ENCODE measurements at regions not wholly inside any gene's neighbourhood (a gene's known extent, or its start where the extent isn't known, plus 50 kb on each side); places are given as distances from the start of the nearest gene placed in this dataset.

DNA sequence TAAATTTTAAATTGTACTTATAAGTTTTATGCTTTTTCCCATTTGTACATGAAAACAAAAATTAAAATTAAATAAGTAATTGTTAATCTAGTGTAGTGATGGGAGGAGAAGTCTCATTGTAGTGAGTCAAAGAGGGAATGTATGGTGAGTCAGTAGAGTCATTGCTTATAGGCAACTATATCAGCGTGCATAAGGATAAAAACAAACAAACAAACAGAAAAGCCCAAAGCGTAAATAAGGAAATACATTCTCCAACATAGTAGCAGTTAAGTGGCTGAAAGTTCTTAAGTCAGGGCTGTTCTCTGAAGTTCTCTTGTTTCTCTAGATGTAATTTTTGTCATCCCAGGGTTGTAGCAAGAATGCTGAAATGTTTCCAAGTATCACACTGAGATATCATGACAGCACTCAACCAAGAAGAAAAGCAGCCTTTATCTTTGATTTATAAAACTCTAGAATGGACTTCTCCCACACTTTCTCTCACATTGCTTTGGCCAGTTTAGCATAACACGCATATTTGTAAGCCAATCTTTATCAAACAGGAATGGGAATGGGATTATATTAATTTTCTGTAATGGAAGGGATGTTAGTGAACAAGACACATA is 184.1 kb upstream of the TP63 start:
- H3K27me3 ChIP-seq, result no peaks in the 10 kb centered on the region
- no peak overlapping the region for H3K27ac ChIP-seq
- H3K4me3 ChIP-seq, result no peak overlapping the region
- TF ChIP-seq EP300 (IDR thresholded peaks at IDR 0.05) (no peak), POLR2AphosphoS5 (IDR thresholded peaks at IDR 0.05) (no peak), POLR2A (IDR thresholded peaks at IDR 0.05) (no peak)
- TF ChIP-seq, protein P1, sequence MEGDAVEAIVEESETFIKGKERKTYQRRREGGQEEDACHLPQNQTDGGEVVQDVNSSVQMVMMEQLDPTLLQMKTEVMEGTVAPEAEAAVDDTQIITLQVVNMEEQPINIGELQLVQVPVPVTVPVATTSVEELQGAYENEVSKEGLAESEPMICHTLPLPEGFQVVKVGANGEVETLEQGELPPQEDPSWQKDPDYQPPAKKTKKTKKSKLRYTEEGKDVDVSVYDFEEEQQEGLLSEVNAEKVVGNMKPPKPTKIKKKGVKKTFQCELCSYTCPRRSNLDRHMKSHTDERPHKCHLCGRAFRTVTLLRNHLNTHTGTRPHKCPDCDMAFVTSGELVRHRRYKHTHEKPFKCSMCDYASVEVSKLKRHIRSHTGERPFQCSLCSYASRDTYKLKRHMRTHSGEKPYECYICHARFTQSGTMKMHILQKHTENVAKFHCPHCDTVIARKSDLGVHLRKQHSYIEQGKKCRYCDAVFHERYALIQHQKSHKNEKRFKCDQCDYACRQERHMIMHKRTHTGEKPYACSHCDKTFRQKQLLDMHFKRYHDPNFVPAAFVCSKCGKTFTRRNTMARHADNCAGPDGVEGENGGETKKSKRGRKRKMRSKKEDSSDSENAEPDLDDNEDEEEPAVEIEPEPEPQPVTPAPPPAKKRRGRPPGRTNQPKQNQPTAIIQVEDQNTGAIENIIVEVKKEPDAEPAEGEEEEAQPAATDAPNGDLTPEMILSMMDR (IDR thresholded peaks at IDR 0.05), result no peak
- H3K36me3 ChIP-seq, result no peaks in the 10 kb centered on the region
- H3K9me3 ChIP-seq, result no peaks in the 10 kb centered on the region
- whole genome bisulfite sequencing, 2 donors (ENCODE audit: low coverage in 1 of 2), result 73 to 81% methylated on average over 3 of the region's 3 CpGs
- H3K4me1 ChIP-seq, result no peaks in the 10 kb centered on the region
- ATAC-seq, result no peak

- no peak for TF ChIP-seq POLR2AphosphoS5 (IDR thresholded peaks at IDR 0.05)
- TF ChIP-seq, protein P1 (IDR thresholded peaks at IDR 0.05), result no peak
- TF ChIP-seq POLR2A (IDR thresholded peaks at IDR 0.05), result no peak
- TF ChIP-seq EP300 (IDR thresholded peaks at IDR 0.05), result no peak
- Histone ChIP-seq H3K4me1 (no peaks in the 10 kb centered on the region), H3K27me3 (no peaks in the 10 kb centered on the region), H3K4me3 (no peak overlapping the region), H3K36me3 (no peaks in the 10 kb centered on the region), H3K27ac (no peak overlapping the region), H3K9me3 (no peaks in the 10 kb centered on the region)
- WGBS, 2 donors (ENCODE audit: low coverage in 1 of 2), result 43 to 60% methylated on average over 1 of the region's 1 CpG
- ATAC-seq, result no peak
Observed at GRCh38 chr3:189449084-189449483, 182.1 kb upstream of the TP63 start.

DNA sequence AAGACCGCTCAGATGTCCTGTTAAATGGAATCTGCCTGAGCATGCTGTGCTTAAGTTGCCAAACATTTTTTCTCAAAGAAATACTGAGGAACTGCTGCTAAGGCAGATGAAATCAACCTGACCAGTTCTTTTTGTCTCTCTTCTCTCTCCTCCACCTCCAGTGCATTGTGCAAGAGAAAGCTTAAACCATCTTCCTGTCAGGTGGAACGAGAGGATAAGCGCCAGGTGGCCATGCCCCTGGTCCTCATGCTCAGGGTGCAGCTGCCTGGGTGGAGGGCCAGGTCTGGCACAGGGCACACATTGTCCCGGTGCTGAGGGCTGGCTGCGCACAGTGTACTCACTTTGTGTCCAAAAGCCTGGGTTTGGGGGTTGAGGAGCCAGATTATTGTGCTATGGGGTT is 176.2 kb upstream of the TP63 start:
- H3K27ac ChIP-seq, result no peak overlapping the region
- H3K27me3 ChIP-seq, result no peaks in the 10 kb centered on the region
- H3K4me3 ChIP-seq, result no peak overlapping the region
- WGBS, 2 donors (ENCODE audit: low coverage in 1 of 2), result 90 to 100% methylated on average over 1 to 4 of the region's 5 CpGs
- no peak for ATAC-seq
- TF ChIP-seq EP300 (IDR thresholded peaks at IDR 0.05), result no peak
- TF ChIP-seq POLR2A (IDR thresholded peaks at IDR 0.05), result no peak
- TF ChIP-seq POLR2AphosphoS5 (IDR thresholded peaks at IDR 0.05), result no peak
- TF ChIP-seq, protein P1 (IDR thresholded peaks at IDR 0.05), result no peak
- H3K4me1 ChIP-seq, result no peaks in the 10 kb centered on the region
- no peaks in the 10 kb centered on the region for H3K36me3 ChIP-seq
- no peaks in the 10 kb centered on the region for H3K9me3 ChIP-seq

DNA sequence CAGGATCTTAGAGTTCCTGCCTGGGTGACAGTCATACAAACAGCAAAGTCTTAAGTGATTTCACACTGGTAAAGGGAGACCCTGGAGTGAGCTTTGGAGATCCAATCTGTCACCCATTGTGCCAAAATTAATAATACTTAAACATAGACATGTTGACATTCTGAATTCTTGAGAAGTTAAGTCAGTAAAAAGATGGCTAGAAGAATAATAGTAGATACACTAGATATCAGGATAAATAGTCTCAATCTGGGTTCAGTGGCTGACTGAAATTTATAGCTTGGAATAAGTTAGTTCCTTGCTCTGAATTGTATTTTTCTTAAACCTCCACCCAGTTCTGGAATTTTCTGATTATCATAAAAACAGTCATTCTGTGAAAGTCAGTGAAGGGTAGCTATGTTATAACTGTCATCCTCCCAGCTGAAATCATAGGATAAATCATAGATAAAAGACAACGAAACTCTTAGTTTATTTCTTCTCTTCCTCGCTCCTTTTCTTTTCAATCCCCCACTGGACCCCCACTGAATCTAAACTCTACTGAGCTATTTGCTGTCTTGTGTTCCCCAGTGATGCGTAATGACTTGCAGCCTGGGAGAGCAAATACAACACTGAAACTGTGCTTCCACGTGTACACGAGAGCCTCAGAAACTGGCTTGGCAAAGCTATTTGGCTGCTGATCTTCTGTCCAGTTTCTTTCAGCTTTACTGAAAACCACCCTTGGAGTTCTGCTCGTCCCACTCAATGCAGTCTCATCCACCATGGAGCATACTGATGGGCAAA is 175.4 kb upstream of the TP63 start:
- Histone ChIP-seq H3K36me3 (no peaks in the 10 kb centered on the region), H3K4me1 (no peaks in the 10 kb centered on the region), H3K27ac (no peak overlapping the region), H3K27me3 (no peaks in the 10 kb centered on the region), H3K4me3 (no peak overlapping the region), H3K9me3 (no peaks in the 10 kb centered on the region)
- no peak for TF ChIP-seq POLR2A (IDR thresholded peaks at IDR 0.05)
- no peak for TF ChIP-seq POLR2AphosphoS5 (IDR thresholded peaks at IDR 0.05)
- TF ChIP-seq, protein P1 (IDR thresholded peaks at IDR 0.05), result no peak
- no peak for ATAC-seq
- 73 to 86% methylated on average over 3 to 5 of the region's 6 CpGs for WGBS, 2 donors (ENCODE audit: low coverage in 1 of 2)

DNA sequence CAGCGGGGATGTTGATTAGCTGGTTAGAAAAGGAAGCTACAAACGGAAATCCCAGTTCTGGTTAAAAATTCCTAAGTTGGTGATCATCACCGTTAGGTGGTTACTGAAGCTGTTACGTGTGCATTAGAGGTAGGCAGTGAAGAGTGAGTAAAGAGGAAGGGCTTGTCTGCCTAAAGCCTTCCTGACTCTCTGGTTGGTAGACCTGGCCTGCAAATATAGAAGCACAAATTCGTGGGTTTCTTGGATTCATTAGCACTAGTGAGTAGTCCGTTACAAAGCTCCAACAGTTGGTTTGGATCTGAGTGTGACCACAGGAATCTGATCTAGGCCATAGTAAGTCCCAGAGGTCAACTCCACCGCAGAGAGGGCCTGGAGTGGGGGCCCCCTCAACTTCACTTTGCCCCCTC is 174.0 kb upstream of the TP63 start:
- TF ChIP-seq, protein P1 (IDR thresholded peaks at IDR 0.05), result no peak
- TF ChIP-seq POLR2AphosphoS5 (IDR thresholded peaks at IDR 0.05) (no peak), EP300 (IDR thresholded peaks at IDR 0.05) (no peak), POLR2A (IDR thresholded peaks at IDR 0.05) (no peak)
- no peak for ATAC-seq
- Histone ChIP-seq H3K36me3 (no peaks in the 10 kb centered on the region), H3K4me1 (no peaks in the 10 kb centered on the region), H3K9me3 (no peaks in the 10 kb centered on the region), H3K27ac (no peak overlapping the region), H3K4me3 (no peak overlapping the region), H3K27me3 (no peaks in the 10 kb centered on the region)
- 80 to 82% methylated on average over 5 to 6 of the region's 7 CpGs for WGBS, 2 donors (ENCODE audit: low coverage in 1 of 2)

All from gastroesophageal sphincter (tissue), 4 donors.